Islet of Langerhans (tissue), 1 donor: ENCODE measurements at regions not wholly inside any gene's neighbourhood (a gene's known extent, or its start where the extent isn't known, plus 50 kb on each side); places are given as distances from the start of the nearest gene placed in this dataset.

ENCODE experiments used
- FAIRE-seq: peaks from one replicate; lab custom pipeline; 2011; peaks lifted over from hg19 to GRCh38; lab: Jason Lieb, UNC

DNA sequence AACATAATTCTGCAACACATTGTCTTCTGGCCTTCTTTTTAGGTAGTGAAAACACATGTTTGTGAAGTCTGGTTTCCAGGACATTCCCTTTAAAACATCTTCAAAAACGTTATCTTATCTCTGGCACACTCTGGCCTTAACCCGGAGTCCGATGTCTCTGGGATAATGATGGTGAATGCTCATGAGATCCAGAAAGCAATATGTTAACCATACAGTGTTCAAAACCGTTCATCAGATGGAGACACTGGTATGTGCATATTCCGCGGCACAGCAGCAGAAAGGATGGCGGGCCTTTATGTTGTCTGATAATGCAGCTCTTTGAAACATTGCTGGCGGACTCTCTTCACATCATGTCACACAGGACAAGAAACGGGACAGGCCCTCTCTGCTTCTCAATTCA is 605.2 kb downstream of the CCDC171 start:
- FAIRE-seq: no peak

DNA sequence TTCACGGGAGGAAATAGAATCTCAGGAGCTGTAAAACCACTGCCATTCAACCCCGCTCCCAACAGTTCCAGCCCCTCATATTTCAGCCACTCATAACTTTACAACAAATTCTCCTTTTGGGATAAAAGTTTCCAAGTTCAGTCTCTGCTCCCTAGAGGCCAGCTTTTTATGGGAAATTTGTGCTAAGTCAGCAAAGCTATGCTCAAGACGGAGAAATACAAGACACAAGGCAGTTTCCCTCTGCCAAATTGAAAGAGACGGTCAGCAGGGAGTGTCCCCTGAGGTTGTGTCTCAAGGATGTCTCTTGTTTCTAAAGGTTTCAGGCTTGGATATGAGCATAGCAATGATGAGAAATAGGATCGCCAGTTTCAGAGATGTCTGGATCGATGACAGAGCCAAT is 608.6 kb downstream of the CCDC171 start:
- FAIRE-seq: no peak

DNA sequence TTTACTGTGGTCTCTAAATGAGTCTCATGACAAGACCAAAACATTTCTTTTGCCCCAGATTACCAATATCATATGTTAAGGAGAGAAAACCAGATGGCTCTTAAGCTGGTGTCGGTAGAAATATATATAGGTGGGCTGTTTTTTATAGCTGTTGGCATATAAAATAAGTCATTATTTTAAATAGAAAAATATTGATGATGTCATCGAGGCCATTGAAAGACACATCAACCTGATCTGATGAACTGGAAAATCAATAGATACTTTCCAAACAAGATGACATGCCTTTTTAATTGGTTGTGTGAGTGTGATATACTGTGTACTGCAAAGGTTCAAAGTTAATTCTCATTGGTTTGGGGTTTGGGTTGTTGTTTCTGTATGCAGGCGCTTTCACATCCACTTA is 617.3 kb downstream of the CCDC171 start:
- FAIRE-seq: no peak

DNA sequence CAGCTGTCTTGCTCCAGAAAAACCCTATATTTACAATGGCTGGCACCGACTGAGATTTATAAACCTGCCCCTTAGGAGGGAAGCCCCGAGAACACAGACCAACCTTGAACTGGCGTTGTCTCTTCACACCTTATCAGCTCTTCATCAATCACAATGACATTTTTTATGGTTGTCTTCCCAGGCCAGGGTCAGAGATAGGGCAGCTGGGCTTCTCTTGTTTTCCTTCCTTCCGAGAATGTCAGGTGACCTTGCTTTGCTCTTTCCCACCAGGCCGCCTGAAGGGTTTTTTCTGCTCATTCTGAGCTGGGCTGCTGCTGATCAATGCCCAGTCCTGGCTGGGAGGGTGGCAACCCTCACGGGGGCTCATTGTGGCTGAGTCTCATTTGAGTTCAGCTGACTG is 619.1 kb downstream of the CCDC171 start:
- FAIRE-seq: no peak

DNA sequence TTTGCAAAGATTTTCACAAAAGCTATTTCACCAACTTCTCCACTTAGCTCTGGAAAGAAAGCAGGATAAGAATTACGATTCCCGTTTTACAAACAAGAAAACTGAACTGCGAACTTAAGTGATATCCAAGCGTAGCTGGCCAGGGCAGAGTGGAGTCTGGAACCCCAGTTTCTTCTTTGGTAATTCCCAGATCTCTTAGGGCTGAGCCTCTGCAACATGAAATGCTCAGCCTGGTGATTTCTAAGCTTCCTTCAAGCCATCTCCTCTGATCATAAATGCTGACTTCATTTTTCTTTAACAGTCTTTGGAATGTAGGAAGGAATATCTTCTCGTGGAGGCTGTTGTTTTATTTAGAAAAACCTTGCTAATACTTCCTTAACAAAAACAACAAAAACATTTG is 620.0 kb downstream of the CCDC171 start:
- no peak for FAIRE-seq

DNA sequence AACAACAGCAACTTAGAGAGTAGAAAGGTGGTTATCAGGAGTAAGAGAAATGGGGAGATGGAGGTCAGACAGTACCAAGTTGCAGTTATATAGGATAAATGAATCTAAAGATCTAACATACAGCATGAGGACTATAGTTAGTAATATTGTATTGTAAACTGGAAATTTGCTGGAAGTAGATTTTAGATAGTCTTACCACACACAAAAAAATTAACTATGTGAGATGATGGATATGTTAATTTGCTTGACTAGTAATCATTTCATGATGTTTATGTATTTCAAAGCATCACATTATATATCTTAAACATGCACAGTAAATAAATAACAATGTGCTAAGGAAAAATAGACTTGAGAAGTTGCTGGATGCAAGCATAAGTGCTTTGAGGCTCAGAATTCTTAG is 622.1 kb downstream of the CCDC171 start:
- no peak for FAIRE-seq

DNA sequence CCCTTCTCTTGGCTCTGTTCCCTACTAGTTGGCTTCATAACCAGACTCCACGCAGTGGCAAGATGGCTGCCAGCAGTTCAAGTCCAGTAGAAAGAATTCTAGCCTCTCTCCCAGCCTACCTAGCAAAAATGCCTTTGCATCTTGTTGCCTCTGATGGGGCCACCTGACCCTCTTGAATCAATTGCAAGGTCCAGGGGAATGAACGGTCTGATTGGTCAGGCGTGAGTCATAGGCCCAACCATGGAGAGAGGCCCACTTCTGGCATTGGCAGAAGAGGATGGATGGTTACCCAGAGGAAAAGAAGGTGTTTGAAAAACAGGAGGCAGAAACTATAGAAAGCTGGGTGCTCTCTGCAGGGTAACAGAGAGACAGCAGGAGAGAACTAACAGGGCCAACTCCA is 622.6 kb downstream of the CCDC171 start:
- FAIRE-seq: no peak

DNA sequence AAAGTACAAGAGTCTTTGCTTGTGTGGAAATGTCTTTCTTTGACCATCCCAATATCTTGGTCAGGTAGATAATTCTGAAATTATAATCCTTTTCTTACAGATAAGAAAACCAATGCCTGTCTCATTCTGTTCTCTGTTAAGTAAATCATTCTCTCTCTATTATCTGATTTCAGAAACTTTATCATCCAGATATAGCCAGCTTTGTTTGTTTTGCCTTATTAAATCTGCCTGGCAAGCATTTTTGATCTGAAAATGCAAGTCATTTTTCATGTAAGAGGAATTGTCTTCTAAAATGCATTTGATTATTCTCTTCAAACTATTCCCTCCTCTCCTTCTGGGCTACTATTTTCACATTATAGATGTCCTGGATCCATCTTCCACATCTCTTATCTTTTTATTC is 625.5 kb downstream of the CCDC171 start:
- FAIRE-seq: no peak

DNA sequence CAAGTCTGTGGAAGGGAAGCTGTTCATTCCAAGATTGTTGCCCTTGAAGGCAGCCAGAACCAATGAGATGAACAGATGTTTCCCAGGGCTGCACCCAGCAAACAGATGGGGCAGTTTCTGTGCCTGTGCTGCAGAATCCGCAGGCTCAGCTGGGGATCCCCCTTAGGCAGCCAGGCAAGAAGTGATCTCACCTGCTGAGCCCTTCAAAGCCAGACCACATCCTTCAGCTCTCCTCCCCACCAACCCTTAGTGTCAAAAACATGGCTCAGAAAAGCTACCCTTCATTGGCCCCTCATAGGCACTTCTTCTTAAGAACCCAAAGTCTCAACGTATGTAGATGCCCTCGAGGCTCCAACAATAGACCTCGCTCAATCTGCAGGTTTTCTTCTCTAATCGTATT is 626.7 kb downstream of the CCDC171 start:
- no peak for FAIRE-seq

DNA sequence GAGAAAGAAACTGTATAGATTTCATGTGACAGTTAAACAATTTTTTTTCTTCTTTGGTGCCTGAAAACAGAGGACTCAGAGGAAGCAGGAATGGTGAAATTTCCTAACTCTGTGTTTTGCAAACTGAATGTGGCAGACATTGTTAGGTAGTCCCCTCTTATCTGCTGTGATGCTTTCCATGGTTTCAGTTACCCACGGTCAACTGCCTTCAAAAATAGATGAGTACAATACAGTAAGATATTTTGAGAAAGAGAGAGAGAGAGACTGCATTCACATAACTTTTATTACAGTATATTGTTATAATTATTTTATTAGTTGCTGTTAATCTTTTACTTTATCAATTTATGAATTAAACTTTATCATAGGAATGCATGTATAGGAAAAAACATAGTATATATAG is 627.2 kb downstream of the CCDC171 start:
- no peak for FAIRE-seq

DNA sequence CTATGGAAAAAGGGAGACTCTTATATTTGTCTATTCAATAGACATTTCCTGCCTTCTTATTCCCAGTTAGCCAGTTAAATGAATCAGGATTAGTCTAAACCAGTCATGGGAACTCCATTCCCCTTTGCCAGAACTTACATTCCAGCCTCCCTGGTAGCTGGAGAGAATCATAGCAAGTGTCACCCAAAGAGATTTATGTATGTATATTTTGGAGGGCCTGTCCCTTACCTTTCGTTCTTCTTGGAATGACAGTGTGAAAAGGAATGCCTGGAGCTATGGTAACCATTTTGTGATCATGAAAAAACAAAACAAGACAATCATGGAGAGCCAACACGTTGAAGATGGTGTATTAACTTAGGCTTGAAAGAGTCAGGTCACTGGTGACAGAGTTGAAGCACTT is 627.7 kb downstream of the CCDC171 start:
- no peak for FAIRE-seq

DNA sequence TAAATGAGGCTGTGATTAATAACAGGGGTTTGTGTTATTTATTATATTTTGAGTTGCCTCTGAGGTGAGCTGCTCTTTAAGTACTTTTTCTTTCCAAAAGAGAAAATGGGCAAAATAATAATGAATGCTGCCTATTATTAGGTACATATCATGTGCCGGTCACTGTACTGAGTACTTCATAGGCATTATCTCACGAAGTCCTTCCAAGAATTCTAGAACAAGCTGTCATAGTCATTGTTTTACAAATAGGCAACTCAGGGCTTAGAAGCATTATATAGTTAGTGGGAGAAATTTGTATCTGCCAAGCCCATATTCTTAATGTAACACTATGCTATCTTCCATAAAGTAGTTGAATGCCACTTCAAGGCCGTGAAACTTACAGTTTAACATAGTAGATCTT is 628.7 kb downstream of the CCDC171 start:
- no peak for FAIRE-seq

DNA sequence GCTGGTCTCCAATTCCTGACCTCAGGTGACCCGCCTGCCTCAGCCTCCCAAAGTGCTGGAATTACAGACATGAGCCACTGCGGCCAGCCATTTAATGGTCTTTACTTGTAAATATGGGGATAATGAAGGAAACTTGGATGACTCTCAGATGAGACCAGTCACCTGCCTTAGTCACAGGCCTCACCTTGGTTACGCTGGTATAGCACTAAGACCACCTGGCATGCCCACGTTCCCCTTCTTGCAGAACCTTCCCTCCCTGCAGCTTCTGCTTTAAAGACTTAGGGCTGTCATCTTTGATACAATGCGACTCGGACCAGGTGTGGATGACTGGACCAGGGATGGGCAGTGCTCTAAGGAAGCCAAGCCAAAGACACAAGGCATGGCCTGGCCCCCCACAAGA is 629.9 kb downstream of the CCDC171 start:
- no peak for FAIRE-seq

DNA sequence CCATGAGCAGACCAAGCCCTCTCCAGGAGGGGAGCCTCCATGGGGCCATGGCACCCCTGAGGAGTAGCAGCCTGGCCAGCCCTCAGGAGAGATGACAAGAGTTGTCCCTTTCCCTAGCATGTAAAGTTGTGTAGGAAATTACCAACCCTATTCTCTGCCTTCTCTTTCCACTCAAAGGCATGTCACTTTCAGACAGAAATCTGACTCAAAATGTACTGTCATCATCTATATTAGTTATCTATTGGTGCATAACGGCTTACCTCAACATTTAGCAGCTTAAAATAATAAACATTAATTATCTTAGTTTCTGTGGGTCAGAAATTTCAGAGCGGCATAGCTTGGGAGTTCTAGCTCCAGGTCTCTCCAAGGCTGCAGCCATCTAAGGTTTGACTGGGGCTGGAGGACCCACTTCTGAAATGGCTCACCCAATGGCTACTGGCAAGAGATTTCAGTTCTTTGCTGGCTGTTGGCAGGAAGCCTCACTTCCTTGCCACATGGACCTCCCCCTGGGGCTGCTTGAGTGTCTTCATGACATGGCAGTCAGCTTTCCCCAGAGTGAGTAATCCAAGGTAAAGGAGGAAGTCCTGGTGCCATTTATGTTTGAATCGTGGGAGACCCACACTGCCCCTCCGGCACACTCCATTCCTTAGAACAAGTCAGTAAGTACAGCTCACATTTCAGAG is 632.3 kb downstream of the CCDC171 start:
- no peak for FAIRE-seq

DNA sequence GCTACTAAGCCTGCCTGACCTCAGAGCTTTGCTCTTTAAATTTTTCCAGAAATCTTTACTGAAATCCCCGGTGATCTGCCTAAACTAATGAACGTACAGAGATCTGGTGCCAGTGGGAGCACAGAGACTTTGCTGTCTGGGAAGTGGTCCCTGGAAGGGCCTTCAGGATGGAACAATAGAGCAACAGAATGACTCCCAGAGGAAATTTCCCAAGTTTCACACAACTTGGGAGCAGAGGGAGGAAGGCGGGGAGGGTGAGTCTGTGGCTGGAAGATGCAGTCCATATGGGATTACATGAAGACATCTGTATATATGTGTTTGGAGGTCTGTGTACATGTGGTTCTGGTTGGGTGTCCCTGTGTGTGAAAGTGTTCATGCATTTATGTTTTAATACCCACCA is 638.3 kb downstream of the CCDC171 start:
- FAIRE-seq: no peak

DNA sequence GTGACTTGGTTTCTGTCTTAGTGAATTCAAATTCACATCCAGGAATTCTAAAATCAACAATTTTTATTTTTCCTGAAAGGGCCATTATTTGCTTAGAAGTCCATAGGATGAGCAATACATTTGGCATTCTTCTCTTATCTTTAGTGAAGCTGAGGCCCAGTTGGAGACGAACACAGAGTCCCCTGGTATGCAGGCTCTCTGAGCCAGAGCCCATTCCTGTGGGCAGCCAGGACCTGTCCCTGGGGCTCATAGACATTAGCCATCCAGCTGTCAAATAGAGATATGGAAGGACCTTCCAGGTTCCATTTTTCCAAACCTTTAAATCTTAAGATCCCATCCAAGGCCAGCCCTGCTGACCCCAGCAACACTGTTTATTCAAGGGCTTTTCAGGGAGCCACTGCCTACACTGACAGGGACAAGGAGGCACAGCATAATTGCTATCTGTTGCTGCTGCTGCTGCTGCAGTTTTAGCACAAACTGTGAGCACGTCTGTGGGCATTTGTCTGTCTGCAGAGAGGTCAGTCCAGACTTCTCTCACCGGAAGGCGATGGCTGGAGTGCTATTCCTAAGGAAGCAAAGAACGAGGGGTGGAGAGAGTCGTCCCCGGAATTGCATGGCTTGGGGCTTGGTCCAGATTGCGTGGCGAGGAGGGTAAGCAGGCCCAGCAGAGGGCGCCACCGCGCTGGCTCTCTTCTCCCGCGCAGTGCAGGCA is 639.0 kb downstream of the CCDC171 start:
- FAIRE-seq: no peak

DNA sequence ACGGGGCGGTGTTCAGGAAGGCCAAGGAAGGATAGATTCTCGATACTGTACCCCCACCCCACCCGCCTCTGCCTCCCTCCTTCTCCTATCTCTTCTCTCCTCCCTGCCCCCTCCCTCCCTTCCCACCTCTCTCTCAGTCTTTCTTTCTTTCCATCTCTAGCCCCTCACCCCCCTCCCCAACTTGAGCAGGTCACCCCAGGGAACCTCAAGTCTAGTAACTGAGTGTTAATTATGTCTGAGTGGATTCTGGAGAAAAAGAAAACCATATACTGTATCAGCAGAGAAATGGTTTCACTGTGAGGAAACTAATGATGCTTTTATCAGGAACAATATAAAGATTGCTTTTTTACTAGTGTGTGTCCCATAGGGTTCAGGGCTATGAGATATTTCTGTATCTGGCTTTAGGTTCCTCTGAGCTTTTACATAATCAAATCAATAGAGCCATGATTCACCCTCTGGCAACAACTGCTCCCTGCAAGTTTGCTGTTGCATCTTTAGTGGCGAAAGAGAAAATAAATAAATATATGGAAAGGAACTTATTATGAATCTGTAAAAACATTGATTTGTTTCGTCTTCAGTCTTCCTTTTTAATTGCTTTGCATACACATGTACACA is 639.7 kb downstream of the CCDC171 start:
- no peak for FAIRE-seq

DNA sequence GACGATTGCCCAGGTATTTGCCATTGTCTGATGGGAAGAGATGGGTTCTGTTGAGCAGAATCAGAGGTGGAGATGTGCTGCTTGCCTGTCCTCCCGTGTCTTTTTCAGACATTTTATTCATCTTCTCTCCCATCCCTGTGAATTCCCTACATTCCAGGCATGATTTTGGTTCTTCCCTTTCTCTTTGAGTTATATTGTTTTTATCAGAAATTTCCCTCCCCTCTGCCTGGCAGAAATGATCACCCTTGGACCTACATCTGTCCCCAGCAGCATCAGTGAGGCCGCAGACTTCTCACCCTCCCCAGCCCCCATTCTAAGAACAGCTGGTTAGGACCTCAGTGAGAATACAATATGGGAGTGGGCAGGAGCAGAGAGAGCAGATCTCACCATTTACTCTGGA is 640.2 kb downstream of the CCDC171 start:
- FAIRE-seq: no peak

DNA sequence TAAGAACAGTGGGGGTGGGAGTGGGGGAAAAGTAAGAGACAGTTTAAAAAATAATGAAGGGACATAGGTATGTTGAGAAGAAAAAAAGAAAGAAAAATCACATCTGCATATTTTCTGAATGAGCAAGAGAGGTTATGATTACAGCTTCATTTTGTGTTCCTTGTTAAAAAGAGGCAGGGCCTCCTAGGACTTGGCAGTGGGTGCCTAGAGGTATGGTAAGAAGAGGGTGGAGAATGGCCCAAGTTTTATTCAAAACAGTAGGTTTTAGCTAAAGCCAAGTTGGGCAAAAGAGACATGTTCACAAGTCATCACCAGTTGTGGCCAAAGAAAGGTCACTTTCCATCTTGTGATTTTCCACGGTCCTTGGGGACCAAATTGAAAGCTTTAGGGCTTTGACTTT is 643.4 kb downstream of the CCDC171 start:
- FAIRE-seq: no peak

DNA sequence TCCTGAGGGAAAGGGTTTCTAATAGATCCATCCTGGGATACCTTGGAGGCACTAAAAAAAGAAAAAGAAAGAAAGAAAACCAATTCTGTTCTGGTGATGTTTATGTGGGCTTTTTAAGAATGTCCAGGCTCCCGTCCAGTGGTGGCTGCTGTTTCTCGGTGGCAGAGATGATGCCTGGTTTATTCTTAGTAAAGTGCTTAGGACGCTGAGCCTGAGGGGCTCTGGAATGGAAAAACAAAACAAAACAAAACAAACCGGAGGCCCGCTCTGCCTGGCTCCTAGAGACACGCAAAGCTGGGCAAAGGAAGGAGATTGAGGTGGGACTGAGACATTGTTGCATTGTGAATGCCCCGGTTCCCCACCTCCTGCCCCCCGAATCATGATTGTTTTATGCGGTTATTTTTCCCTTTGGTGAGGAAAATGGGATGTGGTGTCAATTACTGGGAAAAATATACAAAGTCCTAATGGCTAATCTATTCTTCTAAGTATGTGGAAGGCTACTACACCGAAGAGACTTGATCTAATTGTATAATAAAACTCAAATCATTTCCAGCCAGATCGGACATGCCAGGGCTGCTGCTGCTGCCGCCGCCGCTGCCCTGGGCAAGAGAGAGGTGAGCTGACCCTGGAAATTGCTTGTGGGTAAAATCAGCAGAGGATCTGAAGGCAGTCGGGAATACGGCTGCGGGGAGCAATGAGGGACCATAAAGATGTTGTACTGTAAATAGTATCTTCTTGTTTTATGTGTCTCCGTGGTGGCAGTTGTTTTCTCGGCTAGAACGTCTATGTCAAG is 644.9 kb downstream of the CCDC171 start:
- FAIRE-seq: no peak

DNA sequence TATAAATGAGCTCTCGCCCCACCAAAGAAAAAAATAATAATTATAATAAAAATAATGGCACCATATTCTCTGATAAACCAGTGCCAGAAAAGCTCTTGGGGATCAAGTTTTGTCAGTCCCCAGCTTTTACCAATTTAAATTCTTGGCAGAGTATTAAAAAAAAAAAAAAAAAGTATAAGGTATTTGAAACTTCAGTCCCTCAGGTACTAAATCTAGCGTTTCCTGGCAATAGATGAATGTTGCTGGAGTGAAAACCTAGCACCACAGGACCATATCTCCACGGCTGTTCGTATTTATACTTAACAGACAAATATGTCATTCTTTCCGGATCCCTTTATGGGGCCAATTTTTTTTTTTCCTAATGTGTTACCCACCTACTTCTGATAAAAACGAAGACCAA is 646.2 kb downstream of the CCDC171 start:
- FAIRE-seq: no peak

DNA sequence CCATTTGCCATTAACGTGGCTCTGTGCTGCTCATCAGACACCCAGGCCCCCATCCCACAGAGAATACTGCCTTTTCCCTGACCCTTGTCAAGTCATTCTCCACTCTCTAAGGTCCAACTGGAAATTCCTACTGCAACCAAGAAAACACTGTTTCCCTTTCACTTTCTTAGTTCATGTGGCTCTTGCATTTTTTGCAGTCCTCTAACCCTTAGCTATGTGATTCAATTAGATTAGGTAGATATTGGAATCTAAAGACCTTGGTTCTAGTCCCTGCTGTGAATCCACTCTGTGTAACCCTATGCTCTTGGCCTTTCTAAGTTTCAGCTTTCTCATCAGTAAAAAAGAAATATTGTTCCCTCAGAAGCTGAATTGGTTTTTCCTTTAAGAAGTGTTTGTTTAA is 649.4 kb downstream of the CCDC171 start:
- no peak for FAIRE-seq
